NCI-H1092 (cell line): ENCODE measurements at regions not wholly inside any gene's neighbourhood (a gene's known extent, or its start where the extent isn't known, plus 50 kb on each side); places are given as distances from the start of the nearest gene placed in this dataset.
"Not testable (repeated sequence)": the region's sequence is repeated elsewhere in the genome, so short reads cannot be mapped to it uniquely, and the experiment has no call there.

Experiments
- DNase-seq: peaks from one replicate; lab custom pipeline; 2025; lab: John Stamatoyannopoulos, UW

GRCh38 chr10:117457932-117458331 lies 82.7 kb upstream of the PDZD8 start:
- no peak for DNase-seq

- no peak for DNase-seq
These were observed 82.0 kb upstream of the PDZD8 start for GRCh38 chr10:117457071-117457810.

GRCh38 chr10:117455346-117455745 lies 80.1 kb upstream of the PDZD8 start:
- DNase-seq, result no peak

- no peak for DNase-seq
These were observed 79.3 kb upstream of the PDZD8 start for GRCh38 chr10:117454502-117454901.

- DNase-seq, result not testable (repeated sequence)
These were observed 78.2 kb upstream of the PDZD8 start for GRCh38 chr10:117453484-117453883.

GRCh38 chr10:117450940-117451339 lies 75.7 kb upstream of the PDZD8 start:
- DNase-seq, result no peak

- DNase-seq, result no peak
These were observed 74.4 kb upstream of the PDZD8 start for GRCh38 chr10:117449636-117450035.

- DNase-seq, result no peak
These were observed 73.6 kb upstream of the PDZD8 start for GRCh38 chr10:117448802-117449201.

GRCh38 chr10:117445992-117446391 lies 70.8 kb upstream of the PDZD8 start:
- no peak for DNase-seq

GRCh38 chr10:117444497-117445040 lies 69.3 kb upstream of the PDZD8 start:
- DNase-seq, result no peak

GRCh38 chr10:117443686-117444041 lies 68.4 kb upstream of the PDZD8 start:
- no peak for DNase-seq

- DNase-seq, result peak; percentile 10
These were observed 67.9 kb upstream of the PDZD8 start for GRCh38 chr10:117442944-117443685.

- no peak for DNase-seq
These were observed 67.3 kb upstream of the PDZD8 start for GRCh38 chr10:117442521-117442920.

- no peak for DNase-seq
These were observed 66.7 kb upstream of the PDZD8 start for GRCh38 chr10:117441812-117442443.

GRCh38 chr10:117441361-117441760 lies 66.1 kb upstream of the PDZD8 start:
- no peak for DNase-seq

- DNase-seq, result no peak
These were observed 64.1 kb upstream of the PDZD8 start for GRCh38 chr10:117439243-117439912.

GRCh38 chr10:117432866-117433265 lies 57.6 kb upstream of the PDZD8 start:
- no peak for DNase-seq

- DNase-seq, result no peak
These were observed 55.9 kb upstream of the PDZD8 start for GRCh38 chr10:117431160-117431559.

GRCh38 chr10:117430535-117430934 lies 55.3 kb upstream of the PDZD8 start:
- not testable (repeated sequence) for DNase-seq

GRCh38 chr10:117429643-117430265 lies 54.5 kb upstream of the PDZD8 start:
- DNase-seq, result no peak

- no peak for DNase-seq
These were observed 52.1 kb upstream of the PDZD8 start for GRCh38 chr10:117427356-117427755.
